ENCODE measurements at regions not wholly inside any gene's neighbourhood (a gene's known extent, or its start where the extent isn't known, plus 50 kb on each side); places are given as distances from the start of the nearest gene placed in this dataset.

GRCh38 chr14:31937730-31938346 lies 139.3 kb upstream of the ARHGAP5 start:
- intact Hi-C loops (cut with micrococcal nuclease) = loop anchor here (10.0 kb wide), 1 partner anchor 317 kb away; no protein-coding TSS in a partner anchor
- no peak overlapping the region for H3K27ac ChIP-seq (replicated peaks)
- no peak for TF ChIP-seq CTCF (IDR thresholded peaks at IDR 0.05; ENCODE audit: borderline replicate concordance)
- peak; percentile 26 for DNase-seq
- H3K4me1 ChIP-seq = peaks cover 38% of the 10 kb centered on the region
- no peaks in the 10 kb centered on the region for H3K9me3 ChIP-seq (replicated peaks)
- no peak overlapping the region for H3K4me3 ChIP-seq
- no peaks in the 10 kb centered on the region for H3K27me3 ChIP-seq (ENCODE audit: low read depth)
- no peaks in the 10 kb centered on the region for H3K36me3 ChIP-seq

- intact Hi-C loops (cut with micrococcal nuclease) = loop anchor here (10.0 kb wide), 1 partner anchor 315 kb away; no protein-coding TSS in a partner anchor
Measured at GRCh38 chr14:31939934-31940333, 137.2 kb upstream of the ARHGAP5 start.

GRCh38 chr14:31941487-31941886 lies 135.6 kb upstream of the ARHGAP5 start:
- DNase-seq = no peak
- no peaks in the 10 kb centered on the region for H3K9me3 ChIP-seq (replicated peaks)
- no peak for TF ChIP-seq CTCF (IDR thresholded peaks at IDR 0.05; ENCODE audit: borderline replicate concordance)
- H3K4me1 ChIP-seq = peaks cover 28% of the 10 kb centered on the region
- intact Hi-C loops (cut with micrococcal nuclease) = no loop called here
- H3K36me3 ChIP-seq = no peaks in the 10 kb centered on the region
- H3K4me3 ChIP-seq = no peak overlapping the region
- H3K27ac ChIP-seq (replicated peaks) = no peak overlapping the region
- no peaks in the 10 kb centered on the region for H3K27me3 ChIP-seq (ENCODE audit: low read depth)

More at GRCh38 chr14:31939934-31940333, 137.2 kb upstream of the ARHGAP5 start:
- Histone ChIP-seq H3K27ac (replicated peaks) (no peak overlapping the region), H3K36me3 (no peaks in the 10 kb centered on the region), H3K4me3 (no peak overlapping the region), H3K4me1 (peaks cover 34% of the 10 kb centered on the region), H3K9me3 (replicated peaks) (no peaks in the 10 kb centered on the region), H3K27me3 (ENCODE audit: low read depth) (no peaks in the 10 kb centered on the region)
- DNase-seq = no peak
- TF ChIP-seq CTCF (IDR thresholded peaks at IDR 0.05; ENCODE audit: borderline replicate concordance) = no peak

- Histone ChIP-seq H3K27me3 (ENCODE audit: low read depth) (no peaks in the 10 kb centered on the region), H3K9me3 (replicated peaks) (no peaks in the 10 kb centered on the region), H3K4me3 (no peak overlapping the region), H3K36me3 (no peaks in the 10 kb centered on the region), H3K27ac (replicated peaks) (no peak overlapping the region), H3K4me1 (peaks cover 28% of the 10 kb centered on the region)
- TF ChIP-seq CTCF (IDR thresholded peaks at IDR 0.05; ENCODE audit: borderline replicate concordance) = no peak
- intact Hi-C loops (cut with micrococcal nuclease) = no loop called here
- DNase-seq = no peak
Measured at GRCh38 chr14:31942166-31942841, 134.8 kb upstream of the ARHGAP5 start.

GRCh38 chr14:31943217-31943799 lies 133.8 kb upstream of the ARHGAP5 start:
- no peak overlapping the region for H3K4me3 ChIP-seq
- intact Hi-C loops (cut with micrococcal nuclease) = no loop called here
- peaks cover 26% of the 10 kb centered on the region for H3K4me1 ChIP-seq
- no peak for TF ChIP-seq CTCF (IDR thresholded peaks at IDR 0.05; ENCODE audit: borderline replicate concordance)
- no peak overlapping the region for H3K27ac ChIP-seq (replicated peaks)
- DNase-seq = no peak
- no peaks in the 10 kb centered on the region for H3K9me3 ChIP-seq (replicated peaks)
- H3K27me3 ChIP-seq (ENCODE audit: low read depth) = no peaks in the 10 kb centered on the region
- H3K36me3 ChIP-seq = no peaks in the 10 kb centered on the region

Data from left ventricle myocardium inferior (tissue), 1 donor.